HepG2 (cell line): ENCODE measurements at regions not wholly inside any gene's neighbourhood (a gene's known extent, or its start where the extent isn't known, plus 50 kb on each side); places are given as distances from the start of the nearest gene placed in this dataset.

Experiments used
- BHLHE40 ChIP-seq: IDR thresholded peaks from 2 replicates; pipeline ENCODE4 v1.6.1; 2011; ENCODE audit warnings: low read length, improper control_type of control experiment
- FIP1L1 ChIP-seq: fragments of 200-400 bp; formaldehyde crosslinking; IDR thresholded peaks from 2 replicates; pipeline ENCODE4 v1.6.1; 2018; ENCODE audit warnings: low read depth, mild to moderate bottlenecking, low read length, moderate library complexity, borderline replicate concordance; ENCODE audit not compliant: insufficient read depth
- IRX3 ChIP-seq: sonication (generic); formaldehyde crosslinking; IDR thresholded peaks from 2 replicates; pipeline ENCODE4 v1.8.1; 2023; ENCODE audit warnings: mild to moderate bottlenecking, low read depth, missing genetic modification reagents, borderline replicate concordance
- KDM6A ChIP-seq: IDR thresholded peaks from 2 replicates; pipeline ENCODE4 v1.6.1; 2016; ENCODE audit warnings: low read depth
- MTA1 ChIP-seq: sonication (generic); formaldehyde crosslinking; IDR thresholded peaks from 2 replicates; pipeline ENCODE4 v1.4.0; 2020; ENCODE audit warnings: missing genetic modification reagents, mild to moderate bottlenecking, borderline replicate concordance
- MTA3 ChIP-seq: sonication (generic); formaldehyde crosslinking; IDR thresholded peaks from 2 replicates; pipeline ENCODE4 v1.4.0; 2020; ENCODE audit warnings: missing genetic modification reagents
- PRMT3 ChIP-seq: sonication (generic); formaldehyde crosslinking; IDR thresholded peaks from 2 replicates; pipeline ENCODE4 v1.8.1; 2022; ENCODE audit warnings: low read depth, mild to moderate bottlenecking, moderate library complexity, missing genetic modification reagents, borderline replicate concordance
- TMF1 ChIP-seq: sonication (generic); formaldehyde crosslinking; IDR thresholded peaks from 2 replicates; pipeline ENCODE4 v1.8.1; 2022; ENCODE audit warnings: low read depth, missing genetic modification reagents
- ZC3H13 ChIP-seq: sonication (generic); formaldehyde crosslinking; IDR thresholded peaks from 2 replicates; pipeline ENCODE4 v1.8.1; 2023; ENCODE audit warnings: mild to moderate bottlenecking, missing genetic modification reagents, moderate library complexity
- ZFP90 ChIP-seq: sonication (generic); formaldehyde crosslinking; IDR thresholded peaks from 2 replicates; pipeline ENCODE4 v1.8.0; 2022; ENCODE audit warnings: missing genetic modification reagents, mild to moderate bottlenecking, inconsistent platforms, borderline replicate concordance
- ZNF143 ChIP-seq: sonication (generic); formaldehyde crosslinking; IDR thresholded peaks from 2 replicates; pipeline ENCODE4 v1.4.0; 2020; ENCODE audit warnings: missing genetic modification reagents
- ZNF510 ChIP-seq: sonication (generic); formaldehyde crosslinking; IDR thresholded peaks from 2 replicates; pipeline ENCODE4 v1.4.0; 2020; ENCODE audit warnings: low read depth, mild to moderate bottlenecking, missing genetic modification reagents
- ZNF550 ChIP-seq: sonication (generic); formaldehyde crosslinking; IDR thresholded peaks from 2 replicates; pipeline ENCODE4 v1.4.0; 2020; ENCODE audit warnings: mild to moderate bottlenecking, missing genetic modification reagents, borderline replicate concordance
- ZNF558 ChIP-seq: sonication (generic); formaldehyde crosslinking; IDR thresholded peaks from 2 replicates; pipeline ENCODE4 v1.9.0; 2022; ENCODE audit warnings: mild to moderate bottlenecking, missing genetic modification reagents, borderline replicate concordance
- ZNF572 ChIP-seq: sonication (generic); formaldehyde crosslinking; IDR thresholded peaks from 2 replicates; pipeline ENCODE4 v1.5.1; 2020; ENCODE audit warnings: mild to moderate bottlenecking, missing genetic modification reagents
- ZNF670 ChIP-seq: sonication (generic); formaldehyde crosslinking; IDR thresholded peaks from 2 replicates; pipeline ENCODE4 v1.8.0; 2022; ENCODE audit warnings: mild to moderate bottlenecking, missing genetic modification reagents, borderline replicate concordance
- ZNF713 ChIP-seq: sonication (generic); formaldehyde crosslinking; IDR thresholded peaks from 2 replicates; pipeline ENCODE4 v1.4.0; 2020; ENCODE audit warnings: mild to moderate bottlenecking, missing genetic modification reagents
- TF ChIP-seq, protein P1 (sequence below): sonication (generic); formaldehyde crosslinking; IDR thresholded peaks from 2 replicates; pipeline ENCODE4 v1.5.0; 2020; ENCODE audit warnings: mild to moderate bottlenecking, missing genetic modification reagents
- TF ChIP-seq, protein P2 (sequence below): IDR thresholded peaks from 2 replicates; pipeline ENCODE4 v1.6.1; 2016
- TF ChIP-seq, protein P3 (sequence below): sonication (generic); formaldehyde crosslinking; IDR thresholded peaks from 2 replicates; pipeline ENCODE4 v1.9.0; 2021; ENCODE audit warnings: missing genetic modification reagents, borderline replicate concordance
- TF ChIP-seq, protein P4 (sequence below): sonication (generic); formaldehyde crosslinking; IDR thresholded peaks from 2 replicates; pipeline ENCODE4 v1.4.0; 2020; ENCODE audit warnings: missing genetic modification reagents
- TF ChIP-seq, protein P5 (sequence below): sonication (generic); formaldehyde crosslinking; IDR thresholded peaks from 2 replicates; pipeline ENCODE4 v1.8.1; 2023; ENCODE audit warnings: mild to moderate bottlenecking, missing genetic modification reagents

DNA sequence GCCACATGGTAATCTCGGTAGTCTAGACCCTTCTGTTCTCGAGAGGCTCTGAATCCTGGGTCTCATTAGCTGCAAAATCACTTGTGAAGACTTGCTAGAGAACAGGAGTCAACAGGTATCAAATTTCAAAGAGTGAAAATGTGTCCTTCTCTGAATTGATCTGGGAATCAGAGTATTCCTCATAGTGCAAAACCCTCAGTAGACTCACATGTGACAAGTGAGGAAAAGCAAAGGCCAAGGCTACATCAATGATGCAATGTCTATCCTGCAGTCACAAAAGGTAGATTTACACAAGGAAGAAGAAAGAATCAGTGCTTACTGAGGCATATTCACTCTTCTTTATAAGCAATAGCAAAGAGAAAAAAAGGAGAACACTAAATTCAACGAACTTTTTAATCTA lies 1220.0 kb upstream of the GJE1 start (continued):
- TF ChIP-seq IRX3 (CRISPR knock-in tag) (no peak), MTA3 (CRISPR knock-in tag) (no peak), ZNF143 (CRISPR knock-in tag) (no peak), ZFP90 (no peak), MTA1 (CRISPR knock-in tag) (no peak), ZNF558 (CRISPR knock-in tag) (no peak), BHLHE40 (peak; percentile 55), KDM6A (CRISPR knock-in tag) (no peak), ZC3H13 (CRISPR knock-in tag) (no peak), ZNF713 (CRISPR knock-in tag) (no peak), PRMT3 (CRISPR knock-in tag) (no peak), ZNF670 (CRISPR knock-in tag) (0 out of 2 replicates have a peak, but pooled peaks have one; percentile 26), TMF1 (CRISPR knock-in tag) (no peak), ZNF510 (CRISPR knock-in tag) (no peak), FIP1L1 (no peak), ZNF572 (CRISPR knock-in tag) (no peak), ZNF550 (no peak)
- TF ChIP-seq, protein P1, sequence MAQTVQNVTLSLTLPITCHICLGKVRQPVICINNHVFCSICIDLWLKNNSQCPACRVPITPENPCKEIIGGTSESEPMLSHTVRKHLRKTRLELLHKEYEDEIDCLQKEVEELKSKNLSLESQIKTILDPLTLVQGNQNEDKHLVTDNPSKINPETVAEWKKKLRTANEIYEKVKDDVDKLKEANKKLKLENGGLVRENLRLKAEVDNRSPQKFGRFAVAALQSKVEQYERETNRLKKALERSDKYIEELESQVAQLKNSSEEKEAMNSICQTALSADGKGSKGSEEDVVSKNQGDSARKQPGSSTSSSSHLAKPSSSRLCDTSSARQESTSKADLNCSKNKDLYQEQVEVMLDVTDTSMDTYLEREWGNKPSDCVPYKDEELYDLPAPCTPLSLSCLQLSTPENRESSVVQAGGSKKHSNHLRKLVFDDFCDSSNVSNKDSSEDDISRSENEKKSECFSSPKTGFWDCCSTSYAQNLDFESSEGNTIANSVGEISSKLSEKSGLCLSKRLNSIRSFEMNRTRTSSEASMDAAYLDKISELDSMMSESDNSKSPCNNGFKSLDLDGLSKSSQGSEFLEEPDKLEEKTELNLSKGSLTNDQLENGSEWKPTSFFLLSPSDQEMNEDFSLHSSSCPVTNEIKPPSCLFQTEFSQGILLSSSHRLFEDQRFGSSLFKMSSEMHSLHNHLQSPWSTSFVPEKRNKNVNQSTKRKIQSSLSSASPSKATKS (CRISPR knock-in tag): no peak
- TF ChIP-seq, protein P2, sequence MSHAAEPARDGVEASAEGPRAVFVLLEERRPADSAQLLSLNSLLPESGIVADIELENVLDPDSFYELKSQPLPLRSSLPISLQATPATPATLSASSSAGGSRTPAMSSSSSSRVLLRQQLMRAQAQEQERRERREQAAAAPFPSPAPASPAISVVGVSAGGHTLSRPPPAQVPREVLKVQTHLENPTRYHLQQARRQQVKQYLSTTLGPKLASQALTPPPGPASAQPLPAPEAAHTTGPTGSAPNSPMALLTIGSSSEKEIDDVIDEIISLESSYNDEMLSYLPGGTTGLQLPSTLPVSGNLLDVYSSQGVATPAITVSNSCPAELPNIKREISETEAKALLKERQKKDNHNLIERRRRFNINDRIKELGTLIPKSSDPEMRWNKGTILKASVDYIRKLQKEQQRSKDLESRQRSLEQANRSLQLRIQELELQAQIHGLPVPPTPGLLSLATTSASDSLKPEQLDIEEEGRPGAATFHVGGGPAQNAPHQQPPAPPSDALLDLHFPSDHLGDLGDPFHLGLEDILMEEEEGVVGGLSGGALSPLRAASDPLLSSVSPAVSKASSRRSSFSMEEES (CRISPR knock-in tag): peak; percentile 87
- TF ChIP-seq, protein P3, sequence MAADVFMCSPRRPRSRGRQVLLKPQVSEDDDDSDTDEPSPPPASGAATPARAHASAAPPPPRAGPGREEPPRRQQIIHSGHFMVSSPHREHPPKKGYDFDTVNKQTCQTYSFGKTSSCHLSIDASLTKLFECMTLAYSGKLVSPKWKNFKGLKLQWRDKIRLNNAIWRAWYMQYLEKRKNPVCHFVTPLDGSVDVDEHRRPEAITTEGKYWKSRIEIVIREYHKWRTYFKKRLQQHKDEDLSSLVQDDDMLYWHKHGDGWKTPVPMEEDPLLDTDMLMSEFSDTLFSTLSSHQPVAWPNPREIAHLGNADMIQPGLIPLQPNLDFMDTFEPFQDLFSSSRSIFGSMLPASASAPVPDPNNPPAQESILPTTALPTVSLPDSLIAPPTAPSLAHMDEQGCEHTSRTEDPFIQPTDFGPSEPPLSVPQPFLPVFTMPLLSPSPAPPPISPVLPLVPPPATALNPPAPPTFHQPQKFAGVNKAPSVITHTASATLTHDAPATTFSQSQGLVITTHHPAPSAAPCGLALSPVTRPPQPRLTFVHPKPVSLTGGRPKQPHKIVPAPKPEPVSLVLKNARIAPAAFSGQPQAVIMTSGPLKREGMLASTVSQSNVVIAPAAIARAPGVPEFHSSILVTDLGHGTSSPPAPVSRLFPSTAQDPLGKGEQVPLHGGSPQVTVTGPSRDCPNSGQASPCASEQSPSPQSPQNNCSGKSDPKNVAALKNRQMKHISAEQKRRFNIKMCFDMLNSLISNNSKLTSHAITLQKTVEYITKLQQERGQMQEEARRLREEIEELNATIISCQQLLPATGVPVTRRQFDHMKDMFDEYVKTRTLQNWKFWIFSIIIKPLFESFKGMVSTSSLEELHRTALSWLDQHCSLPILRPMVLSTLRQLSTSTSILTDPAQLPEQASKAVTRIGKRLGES: no peak
- TF ChIP-seq, protein P4, sequence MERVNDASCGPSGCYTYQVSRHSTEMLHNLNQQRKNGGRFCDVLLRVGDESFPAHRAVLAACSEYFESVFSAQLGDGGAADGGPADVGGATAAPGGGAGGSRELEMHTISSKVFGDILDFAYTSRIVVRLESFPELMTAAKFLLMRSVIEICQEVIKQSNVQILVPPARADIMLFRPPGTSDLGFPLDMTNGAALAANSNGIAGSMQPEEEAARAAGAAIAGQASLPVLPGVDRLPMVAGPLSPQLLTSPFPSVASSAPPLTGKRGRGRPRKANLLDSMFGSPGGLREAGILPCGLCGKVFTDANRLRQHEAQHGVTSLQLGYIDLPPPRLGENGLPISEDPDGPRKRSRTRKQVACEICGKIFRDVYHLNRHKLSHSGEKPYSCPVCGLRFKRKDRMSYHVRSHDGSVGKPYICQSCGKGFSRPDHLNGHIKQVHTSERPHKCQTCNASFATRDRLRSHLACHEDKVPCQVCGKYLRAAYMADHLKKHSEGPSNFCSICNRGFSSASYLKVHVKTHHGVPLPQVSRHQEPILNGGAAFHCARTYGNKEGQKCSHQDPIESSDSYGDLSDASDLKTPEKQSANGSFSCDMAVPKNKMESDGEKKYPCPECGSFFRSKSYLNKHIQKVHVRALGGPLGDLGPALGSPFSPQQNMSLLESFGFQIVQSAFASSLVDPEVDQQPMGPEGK (CRISPR knock-in tag): no peak
- TF ChIP-seq, protein P5, sequence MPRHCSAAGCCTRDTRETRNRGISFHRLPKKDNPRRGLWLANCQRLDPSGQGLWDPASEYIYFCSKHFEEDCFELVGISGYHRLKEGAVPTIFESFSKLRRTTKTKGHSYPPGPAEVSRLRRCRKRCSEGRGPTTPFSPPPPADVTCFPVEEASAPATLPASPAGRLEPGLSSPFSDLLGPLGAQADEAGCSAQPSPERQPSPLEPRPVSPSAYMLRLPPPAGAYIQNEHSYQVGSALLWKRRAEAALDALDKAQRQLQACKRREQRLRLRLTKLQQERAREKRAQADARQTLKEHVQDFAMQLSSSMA (CRISPR knock-in tag): no peak
